ENCODE measurements at regions not wholly inside any gene's neighbourhood (a gene's known extent, or its start where the extent isn't known, plus 50 kb on each side); places are given as distances from the start of the nearest gene placed in this dataset.
A peak's percentile ranks its signal among the peaks of the same experiment; 100 is the strongest.

DNA sequence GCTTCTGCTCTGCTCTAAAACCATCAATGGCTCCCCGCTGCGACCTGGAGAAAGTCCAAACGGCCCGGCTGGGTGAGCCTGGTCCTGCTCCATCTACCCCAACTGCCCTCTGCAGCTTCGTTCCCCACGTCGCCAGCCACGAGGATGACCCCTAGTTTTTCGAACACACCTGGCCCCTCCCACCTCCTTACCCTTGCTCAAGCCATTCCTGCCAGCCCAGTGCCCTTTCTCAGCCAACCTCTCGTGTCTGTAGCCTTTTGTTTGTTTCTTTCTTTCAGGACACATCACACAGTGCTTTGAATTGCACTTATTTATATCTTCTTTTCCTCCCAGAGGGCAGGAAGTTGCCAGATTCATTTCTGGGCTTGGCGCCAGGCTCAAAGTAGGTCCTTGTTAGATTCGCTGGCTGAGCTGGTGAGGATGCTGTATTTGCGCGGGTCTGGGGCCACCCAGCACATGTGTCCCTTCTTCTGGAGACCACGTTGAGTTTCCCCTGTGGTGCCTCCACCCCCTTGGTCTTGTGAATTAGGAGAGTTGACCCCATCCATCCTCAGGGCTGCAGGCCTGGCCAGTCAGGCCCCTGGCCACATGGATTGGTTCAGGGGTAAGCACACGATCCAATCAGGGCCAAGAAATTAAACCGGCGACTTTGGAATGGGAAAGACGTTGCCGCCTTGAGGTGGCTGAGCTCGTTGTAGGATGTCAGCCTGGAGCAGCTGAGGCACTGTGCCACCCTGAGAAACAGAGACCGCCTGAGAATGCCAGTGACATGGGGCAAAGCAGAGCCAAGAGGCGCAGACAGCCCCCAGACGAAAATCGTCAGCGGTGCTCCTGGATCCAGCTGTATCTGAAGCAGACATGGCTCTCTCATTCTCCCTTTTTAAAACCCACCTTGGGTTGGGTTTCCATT is 156.0 kb downstream of the CEBPB start:
- Mint-ChIP-seq H3K9me3 (ENCODE audit: unreplicated experiment) (no peaks in the 10 kb centered on the region), H3K36me3 (ENCODE audit: unreplicated experiment) (no peaks in the 10 kb centered on the region), H3K27me3 (ENCODE audit: unreplicated experiment) (no peaks in the 10 kb centered on the region), H3K4me1 (ENCODE audit: unreplicated experiment) (peaks cover 11% of the 10 kb centered on the region), H3K4me3 (ENCODE audit: unreplicated experiment) (no peak overlapping the region), H3K27ac (ENCODE audit: unreplicated experiment) (peak overlapping the region; percentile 72)
- DNase-seq (ENCODE audit: extremely low spot score, unreplicated experiment) = no peak
- TF ChIP-seq, protein P1, sequence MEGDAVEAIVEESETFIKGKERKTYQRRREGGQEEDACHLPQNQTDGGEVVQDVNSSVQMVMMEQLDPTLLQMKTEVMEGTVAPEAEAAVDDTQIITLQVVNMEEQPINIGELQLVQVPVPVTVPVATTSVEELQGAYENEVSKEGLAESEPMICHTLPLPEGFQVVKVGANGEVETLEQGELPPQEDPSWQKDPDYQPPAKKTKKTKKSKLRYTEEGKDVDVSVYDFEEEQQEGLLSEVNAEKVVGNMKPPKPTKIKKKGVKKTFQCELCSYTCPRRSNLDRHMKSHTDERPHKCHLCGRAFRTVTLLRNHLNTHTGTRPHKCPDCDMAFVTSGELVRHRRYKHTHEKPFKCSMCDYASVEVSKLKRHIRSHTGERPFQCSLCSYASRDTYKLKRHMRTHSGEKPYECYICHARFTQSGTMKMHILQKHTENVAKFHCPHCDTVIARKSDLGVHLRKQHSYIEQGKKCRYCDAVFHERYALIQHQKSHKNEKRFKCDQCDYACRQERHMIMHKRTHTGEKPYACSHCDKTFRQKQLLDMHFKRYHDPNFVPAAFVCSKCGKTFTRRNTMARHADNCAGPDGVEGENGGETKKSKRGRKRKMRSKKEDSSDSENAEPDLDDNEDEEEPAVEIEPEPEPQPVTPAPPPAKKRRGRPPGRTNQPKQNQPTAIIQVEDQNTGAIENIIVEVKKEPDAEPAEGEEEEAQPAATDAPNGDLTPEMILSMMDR (IDR thresholded peaks at IDR 0.05) = no peak

DNA sequence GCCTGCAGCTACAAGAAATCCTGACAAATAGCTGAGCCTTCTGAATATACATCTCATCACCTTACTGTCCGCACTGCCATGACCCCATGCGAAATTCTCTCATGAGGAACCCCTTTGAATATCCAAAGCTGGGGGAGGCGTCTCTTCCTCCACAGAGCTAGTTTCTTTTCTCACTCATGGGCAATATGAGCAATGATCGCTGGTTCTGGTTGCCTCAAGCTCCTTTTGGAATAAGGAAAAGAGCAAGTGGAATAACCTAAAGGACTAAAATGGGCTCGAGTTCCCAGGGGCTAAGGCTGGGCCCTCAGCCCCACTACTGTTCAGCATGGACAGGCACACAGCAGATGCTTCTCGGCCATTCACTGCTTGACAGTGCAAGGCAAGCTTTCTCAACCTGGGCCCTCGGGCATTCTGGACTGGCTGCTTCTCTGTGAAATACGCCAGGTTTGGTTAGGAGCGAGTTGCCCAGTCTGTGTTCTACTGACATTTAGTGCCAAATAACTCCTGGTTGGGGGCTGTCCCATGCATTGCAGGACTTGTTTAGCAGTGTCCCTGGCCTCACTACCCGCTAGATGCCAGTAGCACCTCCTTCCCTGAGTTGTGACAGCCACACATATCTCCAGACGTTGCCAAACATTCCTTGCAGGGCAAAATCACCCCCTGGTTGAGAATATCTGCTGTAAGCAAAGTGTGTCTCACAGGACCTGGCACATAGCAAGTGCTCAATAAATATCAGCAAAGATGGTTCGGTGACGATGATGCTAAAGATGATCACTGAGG is 156.8 kb downstream of the CEBPB start:
- no peaks in the 10 kb centered on the region for H3K9me3 Mint-ChIP-seq (ENCODE audit: unreplicated experiment)
- H3K27ac Mint-ChIP-seq (ENCODE audit: unreplicated experiment) = no peak overlapping the region
- no peak for DNase-seq (ENCODE audit: extremely low spot score, unreplicated experiment)
- peaks cover 11% of the 10 kb centered on the region for H3K4me1 Mint-ChIP-seq (ENCODE audit: unreplicated experiment)
- no peak overlapping the region for H3K4me3 Mint-ChIP-seq (ENCODE audit: unreplicated experiment)
- H3K36me3 Mint-ChIP-seq (ENCODE audit: unreplicated experiment) = no peaks in the 10 kb centered on the region
- no peaks in the 10 kb centered on the region for H3K27me3 Mint-ChIP-seq (ENCODE audit: unreplicated experiment)
- TF ChIP-seq, protein P1 (IDR thresholded peaks at IDR 0.05) = no peak

DNA sequence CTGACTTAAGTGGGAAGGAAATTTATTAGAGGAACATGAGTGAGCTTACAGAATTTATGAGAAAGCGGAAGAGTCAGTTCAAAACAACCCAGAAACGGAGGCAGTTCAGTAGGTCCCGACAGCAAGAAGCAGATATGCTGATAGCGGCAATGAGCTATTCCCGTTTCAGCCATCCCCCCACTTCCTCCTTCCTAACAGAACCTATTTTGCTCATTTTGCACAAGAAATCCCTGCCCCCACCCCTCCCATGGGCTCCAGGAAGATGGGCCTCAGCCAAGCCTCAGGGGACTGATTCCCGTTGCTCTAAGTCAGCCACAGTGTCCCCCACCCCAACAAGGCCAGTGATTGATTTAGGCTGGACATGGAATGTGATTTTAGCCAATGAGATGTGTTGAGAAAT is 157.5 kb downstream of the CEBPB start:
- peaks cover 3% of the 10 kb centered on the region for H3K27me3 Mint-ChIP-seq (ENCODE audit: unreplicated experiment)
- peaks cover 11% of the 10 kb centered on the region for H3K4me1 Mint-ChIP-seq (ENCODE audit: unreplicated experiment)
- H3K9me3 Mint-ChIP-seq (ENCODE audit: unreplicated experiment) = no peaks in the 10 kb centered on the region
- H3K36me3 Mint-ChIP-seq (ENCODE audit: unreplicated experiment) = no peaks in the 10 kb centered on the region
- no peak overlapping the region for H3K27ac Mint-ChIP-seq (ENCODE audit: unreplicated experiment)
- no peak for DNase-seq (ENCODE audit: extremely low spot score, unreplicated experiment)
- TF ChIP-seq, protein P1 (IDR thresholded peaks at IDR 0.05) = no peak
- H3K4me3 Mint-ChIP-seq (ENCODE audit: unreplicated experiment) = no peak overlapping the region

DNA sequence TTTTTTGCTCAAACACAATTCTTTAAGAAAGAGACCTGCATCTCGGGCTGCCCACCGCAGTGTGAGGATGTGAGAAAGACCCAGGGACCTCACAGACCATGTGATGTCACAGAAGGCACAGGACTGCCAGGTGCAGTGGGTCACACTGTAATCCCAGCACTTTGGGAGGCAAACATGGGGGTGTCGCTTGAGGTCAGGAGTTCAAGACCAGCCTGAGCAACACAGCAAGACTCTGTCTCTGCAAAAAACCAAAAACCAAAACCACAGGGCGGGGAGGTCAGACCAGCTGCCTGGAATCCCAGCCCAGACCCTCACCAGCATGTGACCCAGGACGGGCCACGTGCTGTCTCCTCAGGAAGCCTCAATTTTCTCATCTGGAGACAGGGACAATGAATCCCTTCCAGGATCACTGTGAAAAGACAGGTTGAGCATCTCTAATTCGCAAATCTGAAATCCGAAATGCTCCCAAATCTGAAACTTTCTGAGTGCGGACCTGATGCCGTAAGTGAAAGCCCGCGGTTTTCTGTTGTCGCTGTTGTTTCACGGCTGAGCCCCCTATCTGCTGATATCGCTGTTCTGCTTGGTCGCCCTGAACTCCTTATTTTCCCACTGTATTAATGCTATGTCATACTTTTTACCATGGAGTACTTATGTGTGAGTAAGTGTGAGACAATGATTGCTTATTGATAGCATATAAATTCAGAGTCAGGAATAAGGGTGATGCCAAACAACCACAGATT is 159.5 kb upstream of the PTPN1 start:
- H3K27ac Mint-ChIP-seq (ENCODE audit: unreplicated experiment) = no peak overlapping the region
- peaks cover 11% of the 10 kb centered on the region for H3K4me1 Mint-ChIP-seq (ENCODE audit: unreplicated experiment)
- no peaks in the 10 kb centered on the region for H3K36me3 Mint-ChIP-seq (ENCODE audit: unreplicated experiment)
- H3K4me3 Mint-ChIP-seq (ENCODE audit: unreplicated experiment) = no peak overlapping the region
- peaks cover 5% of the 10 kb centered on the region for H3K27me3 Mint-ChIP-seq (ENCODE audit: unreplicated experiment)
- no peak for DNase-seq (ENCODE audit: extremely low spot score, unreplicated experiment)
- H3K9me3 Mint-ChIP-seq (ENCODE audit: unreplicated experiment) = no peaks in the 10 kb centered on the region
- TF ChIP-seq, protein P1 (IDR thresholded peaks at IDR 0.05) = no peak
